Muscle of leg (tissue), 3 donors: ENCODE measurements at regions not wholly inside any gene's neighbourhood (a gene's known extent, or its start where the extent isn't known, plus 50 kb on each side); places are given as distances from the start of the nearest gene placed in this dataset.
A peak's percentile ranks its signal among the peaks of the same experiment; 100 is the strongest.

Source experiments
- DNase-seq: peaks from one replicate; pipeline ENCODE4 v3.0.0; 2013
- H3K27ac ChIP-seq: one replicate; pipeline ENCODE4 v1.5.1; 2013; ENCODE audit warnings: mild to moderate bottlenecking, low read length, control low read depth
- H3K27me3 ChIP-seq: one replicate; pipeline ENCODE4 v1.6.1; 2013; ENCODE audit warnings: low read length; ENCODE audit not compliant: control insufficient read depth, insufficient read depth
- H3K36me3 ChIP-seq: one replicate; pipeline ENCODE4 v1.6.1; 2013; ENCODE audit warnings: low read length; ENCODE audit not compliant: control insufficient read depth, insufficient read depth
- H3K4me1 ChIP-seq: one replicate; pipeline ENCODE4 v1.6.1; 2013; ENCODE audit warnings: low read length; ENCODE audit not compliant: control insufficient read depth, insufficient read depth
- H3K4me3 ChIP-seq: one replicate; pipeline ENCODE4 v1.5.1; 2013; ENCODE audit warnings: low read length, control low read depth
- H3K9me3 ChIP-seq: replicated peaks from 2 replicates; pipeline ENCODE4 v1.6.1; 2013; ENCODE audit warnings: low read depth, low read length; ENCODE audit not compliant: control insufficient read depth
- WGBS: methylation state at CpG from one replicate; pipeline ENCODE4 v1.1.5; 2013; ENCODE audit warnings: missing lambda C conversion rate; ENCODE audit not compliant: insufficient coverage; 5-methylcytosine and 5-hydroxymethylcytosine counted together

DNA sequence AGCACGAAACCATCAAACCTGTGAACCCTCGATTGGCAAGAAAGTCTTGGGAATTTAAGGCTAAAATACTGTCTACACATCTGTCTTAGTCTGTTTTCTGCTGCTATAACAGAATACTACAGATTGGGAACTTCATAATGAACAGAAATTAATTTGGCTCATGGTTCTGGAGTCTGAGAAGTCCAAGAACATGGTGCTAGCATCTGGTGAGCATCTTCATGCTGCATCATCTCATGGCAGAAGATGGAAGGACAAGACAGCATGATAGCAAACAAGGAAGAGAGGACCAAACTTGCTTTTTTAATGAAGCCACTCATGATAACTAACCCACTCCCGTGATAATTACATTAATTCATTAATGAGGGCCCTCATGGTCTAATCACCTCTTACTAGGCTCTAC, 102.0 kb upstream of the CDKN3 start:
- no peaks in the 10 kb centered on the region for H3K4me1 ChIP-seq
- H3K9me3 ChIP-seq: no peaks in the 10 kb centered on the region
- peaks cover 2% of the 10 kb centered on the region for H3K27me3 ChIP-seq
- H3K27ac ChIP-seq: no peak overlapping the region
- DNase-seq: no peak
- no peaks in the 10 kb centered on the region for H3K36me3 ChIP-seq
- no peak overlapping the region for H3K4me3 ChIP-seq
- WGBS: 100% methylated on average over 1 of the region's 3 CpGs

DNA sequence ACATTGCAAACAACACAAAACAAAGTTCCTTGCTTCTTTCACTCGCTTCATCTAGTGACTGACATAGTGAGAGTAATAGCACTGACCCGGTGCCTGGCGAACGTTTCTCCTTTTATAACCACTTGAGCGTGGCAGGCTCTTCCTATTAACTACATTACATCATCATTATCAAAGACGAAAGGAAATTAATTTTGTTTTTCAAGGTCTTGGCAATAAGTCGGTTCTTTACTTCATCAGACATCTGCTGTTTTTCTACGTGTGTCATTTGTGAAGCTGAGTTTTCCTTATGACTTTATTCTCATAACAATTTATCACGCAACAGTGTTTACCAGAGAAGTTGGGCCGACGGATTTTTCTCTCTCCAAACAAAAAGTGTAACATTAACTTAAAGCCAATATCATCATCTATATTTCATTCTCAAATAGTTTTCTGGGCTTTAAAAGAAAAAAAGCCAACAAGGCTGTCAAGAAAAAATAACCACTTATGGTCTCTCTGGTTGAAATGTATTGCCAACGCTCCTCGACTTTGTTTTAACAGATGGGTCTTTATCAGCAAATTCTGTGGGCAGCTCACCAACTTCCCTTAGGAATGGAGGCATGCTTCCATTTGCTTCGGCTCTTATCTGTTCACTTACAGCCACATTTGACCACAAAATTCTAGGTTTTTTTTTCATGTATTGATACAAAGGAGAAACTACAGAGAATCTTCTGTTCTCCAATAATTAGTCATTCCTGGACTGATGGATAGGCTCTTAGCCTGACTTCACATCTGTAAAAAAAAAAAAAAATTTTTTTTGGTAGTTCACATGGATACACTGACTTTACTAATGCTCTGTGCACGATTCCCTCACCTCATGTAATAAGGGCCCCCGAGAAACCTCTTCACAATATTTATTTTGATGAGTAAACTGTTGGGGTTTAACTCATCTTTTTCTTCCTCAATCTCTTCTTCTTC, 97.1 kb upstream of the CDKN3 start:
- H3K9me3 ChIP-seq: no peaks in the 10 kb centered on the region
- no peaks in the 10 kb centered on the region for H3K27me3 ChIP-seq
- H3K36me3 ChIP-seq: no peaks in the 10 kb centered on the region
- 80% methylated on average over 2 of the region's 16 CpGs for WGBS
- no peaks in the 10 kb centered on the region for H3K4me1 ChIP-seq
- H3K4me3 ChIP-seq: no peak overlapping the region
- H3K27ac ChIP-seq: no peak overlapping the region
- DNase-seq: no peak

DNA sequence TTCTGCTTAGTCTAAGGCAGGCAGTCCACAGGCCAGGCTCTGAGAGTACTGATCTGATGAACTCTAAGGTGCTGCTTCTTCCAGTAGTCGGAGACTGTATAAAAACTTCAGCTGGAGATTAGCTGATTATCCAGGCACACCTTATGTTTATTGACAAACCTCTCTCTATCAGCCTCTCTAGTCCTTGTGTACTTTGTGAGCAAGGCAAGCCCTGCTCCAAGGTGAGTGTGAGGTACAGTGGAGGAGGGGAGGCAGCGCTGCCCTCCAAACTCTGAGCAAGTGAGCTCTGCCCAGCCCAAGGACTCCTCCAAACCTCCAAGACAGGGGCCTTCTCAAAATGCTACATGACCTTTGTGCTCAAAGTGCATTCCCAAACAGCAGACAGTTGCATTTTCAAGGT, 95.9 kb upstream of the CDKN3 start:
- Histone ChIP-seq H3K36me3 (no peaks in the 10 kb centered on the region), H3K4me3 (no peak overlapping the region), H3K27ac (no peak overlapping the region), H3K27me3 (no peaks in the 10 kb centered on the region), H3K4me1 (no peaks in the 10 kb centered on the region), H3K9me3 (no peaks in the 10 kb centered on the region)
- no peak for DNase-seq
- WGBS: no CpG with 5 or more reads among the region's 2 CpGs

DNA sequence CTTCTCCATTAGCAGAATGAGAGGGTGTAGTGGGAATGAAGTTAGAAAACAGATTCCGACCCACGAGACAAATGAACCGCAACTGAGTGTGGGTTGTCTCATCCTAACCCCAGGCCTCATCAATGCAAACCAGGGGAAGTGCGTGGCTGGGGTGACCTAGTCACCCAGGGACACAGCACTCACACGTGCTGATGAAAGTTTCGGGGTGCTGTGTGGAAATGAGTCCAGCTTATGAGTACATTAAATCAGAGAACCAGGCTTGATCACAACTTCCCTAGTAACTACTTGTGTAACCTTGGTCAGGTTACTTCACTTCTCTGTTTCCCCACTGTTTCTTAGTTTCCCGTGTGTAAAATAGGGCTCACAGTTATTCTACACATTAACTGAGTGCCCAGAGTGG, 95.4 kb upstream of the CDKN3 start:
- no peaks in the 10 kb centered on the region for H3K27me3 ChIP-seq
- H3K27ac ChIP-seq: no peak overlapping the region
- no peak overlapping the region for H3K4me3 ChIP-seq
- DNase-seq: no peak
- WGBS: 100% methylated on average over 1 of the region's 7 CpGs
- no peaks in the 10 kb centered on the region for H3K9me3 ChIP-seq
- H3K36me3 ChIP-seq: no peaks in the 10 kb centered on the region
- no peaks in the 10 kb centered on the region for H3K4me1 ChIP-seq

DNA sequence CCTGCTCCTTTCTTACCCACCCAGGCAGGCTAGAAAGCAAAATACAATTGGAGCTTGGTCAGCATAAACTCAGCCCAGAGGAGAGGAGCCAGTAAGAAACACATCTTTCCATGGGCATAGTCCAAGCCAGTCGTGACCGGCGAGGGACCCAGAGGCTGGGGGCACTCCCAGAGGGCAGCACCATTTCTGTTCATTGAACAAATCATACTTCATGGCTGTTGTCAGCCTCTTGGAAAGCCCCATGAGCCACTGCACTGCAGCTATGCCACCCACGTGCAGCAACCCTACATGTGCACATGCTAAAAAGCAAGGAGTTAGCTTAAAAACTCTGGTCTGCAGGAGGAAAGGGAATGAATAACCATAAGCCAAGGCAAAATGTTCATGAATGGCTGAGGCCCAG, 90.0 kb upstream of the CDKN3 start:
- WGBS: 60% methylated on average over 4 of the region's 4 CpGs
- DNase-seq: no peak
- Histone ChIP-seq H3K36me3 (no peaks in the 10 kb centered on the region), H3K9me3 (no peaks in the 10 kb centered on the region), H3K27me3 (no peaks in the 10 kb centered on the region), H3K27ac (no peak overlapping the region), H3K4me1 (no peaks in the 10 kb centered on the region), H3K4me3 (no peak overlapping the region)

DNA sequence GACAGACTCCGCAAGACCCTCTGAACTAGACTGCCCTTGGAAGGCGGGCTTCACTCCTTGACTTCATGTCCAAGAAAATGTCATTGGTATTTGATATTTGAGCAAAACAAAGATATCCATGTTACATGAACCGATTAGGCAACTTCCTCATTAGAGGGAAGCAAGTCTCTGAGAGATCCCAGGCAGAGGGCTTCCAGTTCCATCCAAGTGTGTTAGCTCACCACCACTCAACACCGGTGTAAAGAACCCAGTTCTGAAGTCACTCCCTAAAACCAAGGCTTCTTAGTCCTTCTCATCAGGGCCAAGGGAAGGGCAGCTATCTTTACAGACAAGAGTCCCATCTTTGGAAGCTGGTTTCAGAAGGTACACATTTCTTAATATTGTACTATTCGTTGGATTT, 87.2 kb upstream of the CDKN3 start:
- H3K4me3 ChIP-seq: no peak overlapping the region
- WGBS: 100% methylated on average over 1 of the region's 5 CpGs
- no peaks in the 10 kb centered on the region for H3K4me1 ChIP-seq
- no peak for DNase-seq
- no peak overlapping the region for H3K27ac ChIP-seq
- H3K36me3 ChIP-seq: no peaks in the 10 kb centered on the region
- H3K9me3 ChIP-seq: no peaks in the 10 kb centered on the region
- no peaks in the 10 kb centered on the region for H3K27me3 ChIP-seq

DNA sequence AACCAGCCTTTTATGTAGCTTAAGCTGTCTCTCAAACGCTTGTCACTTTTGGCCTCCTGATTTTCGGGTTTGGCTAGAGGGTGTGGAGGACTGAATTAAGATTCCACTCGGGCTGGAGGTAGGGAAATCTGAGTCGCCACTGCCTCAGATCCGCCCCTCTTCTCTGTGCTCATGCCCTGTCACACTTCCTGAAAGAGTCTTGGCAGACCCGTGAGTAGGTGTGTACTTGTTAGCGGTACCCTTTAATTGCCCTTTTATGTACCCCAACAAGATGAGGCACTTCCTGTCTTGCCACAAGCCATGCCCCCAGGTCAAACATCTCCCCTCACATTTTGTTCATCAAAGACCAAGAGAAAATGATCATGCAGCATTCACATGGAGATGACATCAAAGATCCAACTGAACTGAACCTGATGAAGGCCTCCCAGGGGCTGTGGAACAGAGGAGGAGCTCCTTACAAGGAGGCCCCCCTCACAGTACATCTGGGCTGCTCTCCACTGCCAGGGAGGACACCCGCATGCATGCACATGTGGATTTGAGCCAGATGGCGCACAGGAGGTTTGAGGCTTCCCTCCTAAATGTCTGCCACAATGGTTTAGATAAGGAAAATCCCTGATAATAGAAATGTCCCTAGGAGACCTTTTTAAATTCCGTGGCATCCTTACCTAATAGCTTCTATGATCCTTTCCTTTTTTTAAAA, 86.5 kb upstream of the CDKN3 start:
- Histone ChIP-seq H3K9me3 (no peaks in the 10 kb centered on the region), H3K27ac (no peak overlapping the region), H3K36me3 (no peaks in the 10 kb centered on the region), H3K27me3 (no peaks in the 10 kb centered on the region), H3K4me1 (no peaks in the 10 kb centered on the region), H3K4me3 (no peak overlapping the region)
- 73% methylated on average over 4 of the region's 10 CpGs for WGBS
- DNase-seq: no peak

DNA sequence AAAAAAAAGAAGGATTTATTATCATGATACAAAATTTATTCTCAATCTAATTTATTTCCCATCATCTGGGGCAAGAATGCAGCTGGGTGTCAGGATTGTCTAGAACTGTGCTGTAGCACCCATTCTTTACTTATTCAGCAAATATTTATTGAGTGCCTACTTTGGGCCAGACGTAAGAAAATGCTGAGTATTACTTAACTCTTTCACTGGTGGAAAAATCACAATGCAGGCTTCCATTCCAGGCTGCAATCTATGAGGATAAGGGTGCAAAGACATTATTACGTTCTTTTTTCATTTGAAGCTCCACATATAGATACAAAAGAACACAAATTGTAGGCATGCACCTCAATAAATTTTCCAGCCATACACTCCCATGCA, 86.0 kb upstream of the CDKN3 start:
- no peaks in the 10 kb centered on the region for H3K4me1 ChIP-seq
- no peak overlapping the region for H3K27ac ChIP-seq
- H3K4me3 ChIP-seq: no peak overlapping the region
- no peaks in the 10 kb centered on the region for H3K36me3 ChIP-seq
- H3K27me3 ChIP-seq: no peaks in the 10 kb centered on the region
- no CpG with 5 or more reads among the region's 2 CpGs for WGBS
- DNase-seq: no peak
- no peaks in the 10 kb centered on the region for H3K9me3 ChIP-seq

DNA sequence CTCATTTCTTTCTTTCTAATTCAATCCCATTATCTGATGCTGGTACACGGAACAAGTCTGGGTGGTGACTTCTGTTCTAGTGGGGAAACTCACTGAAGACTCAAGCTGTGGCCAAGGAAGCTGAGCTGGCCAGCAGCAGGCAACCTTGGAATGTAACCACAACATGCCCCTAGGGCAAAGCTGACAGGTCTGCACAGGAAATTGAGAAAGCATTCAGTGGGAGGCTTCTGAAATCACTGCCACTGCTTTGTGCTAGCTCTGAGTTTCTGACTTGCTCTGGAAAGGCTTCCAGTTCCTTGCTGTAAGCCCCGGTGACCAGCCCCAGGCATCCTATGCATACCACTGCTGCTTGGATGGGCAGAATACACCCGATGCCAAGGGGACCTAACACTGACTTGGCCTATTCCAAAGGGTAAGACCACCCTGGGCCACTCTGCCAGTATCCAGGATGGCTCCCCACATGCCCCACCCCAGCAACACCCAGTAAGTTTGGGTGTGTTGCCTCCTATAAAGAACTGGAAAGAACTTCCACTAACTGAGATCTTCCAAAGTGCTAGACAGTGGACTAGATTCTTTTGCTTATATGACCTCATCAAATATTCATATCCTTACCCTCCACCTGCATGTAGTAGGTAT, 84.5 kb upstream of the CDKN3 start:
- DNase-seq: no peak
- Histone ChIP-seq H3K27me3 (no peaks in the 10 kb centered on the region), H3K27ac (no peak overlapping the region), H3K9me3 (no peaks in the 10 kb centered on the region), H3K4me3 (no peak overlapping the region), H3K4me1 (no peaks in the 10 kb centered on the region), H3K36me3 (no peaks in the 10 kb centered on the region)
- 58% methylated on average over 3 of the region's 3 CpGs for WGBS

DNA sequence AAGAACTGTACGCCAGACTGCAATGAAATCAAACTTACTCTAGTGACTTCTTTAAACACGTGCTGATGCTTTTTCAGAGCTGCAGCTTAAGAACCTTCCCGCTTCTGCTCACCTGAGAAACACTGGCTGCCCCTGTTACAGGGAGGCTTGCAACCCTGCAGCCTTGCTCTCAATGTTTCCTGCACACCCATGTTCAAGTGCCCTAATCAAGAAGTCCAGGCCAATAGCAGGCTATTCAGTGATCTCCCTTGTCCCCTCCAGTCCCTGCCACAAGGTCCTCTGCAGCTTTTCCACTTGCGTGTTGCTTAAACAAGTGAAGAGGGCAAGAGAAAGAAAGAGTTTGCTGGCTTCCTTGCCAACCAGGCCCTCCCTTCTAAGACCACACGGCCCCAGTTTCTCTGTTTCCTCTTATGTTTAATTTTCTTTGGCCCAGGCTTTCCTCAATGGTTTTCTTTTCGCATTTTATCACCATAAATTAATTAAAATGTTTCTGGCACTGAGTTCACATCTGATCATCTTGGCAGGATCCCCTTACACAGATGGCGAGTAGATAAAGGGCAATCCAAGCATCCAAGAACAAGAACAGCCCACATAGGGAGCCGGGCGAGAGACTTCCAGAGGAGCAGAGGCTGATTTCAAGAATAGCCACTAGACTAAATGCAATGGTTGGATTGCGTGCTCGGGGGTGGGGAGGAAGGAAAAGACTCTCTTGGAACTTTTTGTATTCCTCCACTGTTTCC, 82.3 kb upstream of the CDKN3 start:
- Histone ChIP-seq H3K4me1 (no peaks in the 10 kb centered on the region), H3K27me3 (no peaks in the 10 kb centered on the region), H3K4me3 (no peak overlapping the region), H3K27ac (no peak overlapping the region), H3K36me3 (no peaks in the 10 kb centered on the region), H3K9me3 (no peaks in the 10 kb centered on the region)
- peak; percentile 15 for DNase-seq
- WGBS: 45% methylated on average over 3 of the region's 11 CpGs
